ENCODE measurements at regions not wholly inside any gene's neighbourhood (a gene's known extent, or its start where the extent isn't known, plus 50 kb on each side); places are given as distances from the start of the nearest gene placed in this dataset.

GRCh38 chr2:221346411-221346810, 225.7 kb downstream of the EPHA4 start:
- TF ChIP-seq EP300 (IDR thresholded peaks at IDR 0.05) (no peak), CTCF (IDR thresholded peaks at IDR 0.05) (no peak), POLR2A (IDR thresholded peaks at IDR 0.05) (no peak), POLR2AphosphoS5 (IDR thresholded peaks at IDR 0.05) (no peak)
- Histone ChIP-seq H3K27me3 (no peaks in the 10 kb centered on the region), H3K9me3 (no peaks in the 10 kb centered on the region), H3K27ac (no peak overlapping the region), H3K4me3 (no peak overlapping the region), H3K36me3 (no peaks in the 10 kb centered on the region), H3K4me1 (peaks cover 0 to 6% (median 0%) of the 10 kb centered on the region in 4 donors)
- peak in 1 of 2 donors; percentile 9 for DNase-seq
- 48 to 61% (median 53%) methylated on average over 3 of the region's 3 CpGs for WGBS, 5 donors
- intact Hi-C loops (cut with DNase I; ENCODE audit: low total_unique reads): no loop called here

- Histone ChIP-seq H3K36me3 (no peaks in the 10 kb centered on the region), H3K4me1 (peaks cover 0 to 6% (median 0%) of the 10 kb centered on the region in 4 donors), H3K27me3 (no peaks in the 10 kb centered on the region), H3K27ac (no peak overlapping the region), H3K4me3 (no peak overlapping the region), H3K9me3 (no peaks in the 10 kb centered on the region)
- intact Hi-C loops (cut with DNase I; ENCODE audit: low total_unique reads): no loop called here
- no peak for TF ChIP-seq CTCF (IDR thresholded peaks at IDR 0.05)
- no peak for TF ChIP-seq POLR2A (IDR thresholded peaks at IDR 0.05)
- no peak for TF ChIP-seq POLR2AphosphoS5 (IDR thresholded peaks at IDR 0.05)
- no peak for TF ChIP-seq EP300 (IDR thresholded peaks at IDR 0.05)
- no peak for DNase-seq
- WGBS, 5 donors: 74 to 88% (median 76%) methylated on average over 2 of the region's 2 CpGs
Observed at GRCh38 chr2:221347471-221347870, 224.6 kb downstream of the EPHA4 start.

- WGBS, 5 donors: 5 to 36% (median 16%) methylated on average over 1 of the region's 1 CpG
- Histone ChIP-seq H3K36me3 (no peaks in the 10 kb centered on the region), H3K4me3 (no peak overlapping the region), H3K27me3 (no peaks in the 10 kb centered on the region), H3K4me1 (peaks cover 0 to 6% (median 0%) of the 10 kb centered on the region in 4 donors), H3K9me3 (no peaks in the 10 kb centered on the region), H3K27ac (no peak overlapping the region)
- TF ChIP-seq POLR2AphosphoS5 (IDR thresholded peaks at IDR 0.05) (peak in 1 of 3 donors; percentile 18), EP300 (IDR thresholded peaks at IDR 0.05) (no peak)
- DNase-seq: peak in 1 of 2 donors; percentile 8
- intact Hi-C loops (cut with DNase I; ENCODE audit: low total_unique reads): no loop called here
Observed at GRCh38 chr2:221350616-221351015, 221.5 kb downstream of the EPHA4 start.

- 68 to 94% (median 75%) methylated on average over 4 of the region's 4 CpGs for WGBS, 5 donors
- Histone ChIP-seq H3K9me3 (no peaks in the 10 kb centered on the region), H3K36me3 (no peaks in the 10 kb centered on the region), H3K4me1 (peaks cover 0 to 6% (median 0%) of the 10 kb centered on the region in 4 donors), H3K4me3 (no peak overlapping the region), H3K27me3 (no peaks in the 10 kb centered on the region), H3K27ac (no peak overlapping the region)
- intact Hi-C loops (cut with DNase I; ENCODE audit: low total_unique reads): no loop called here
- TF ChIP-seq CTCF (IDR thresholded peaks at IDR 0.05) (no peak), EP300 (IDR thresholded peaks at IDR 0.05) (no peak), POLR2A (IDR thresholded peaks at IDR 0.05) (no peak), POLR2AphosphoS5 (IDR thresholded peaks at IDR 0.05) (no peak)
- DNase-seq: no peak
Observed at GRCh38 chr2:221353201-221353600, 218.9 kb downstream of the EPHA4 start.

- Histone ChIP-seq H3K36me3 (no peaks in the 10 kb centered on the region), H3K9me3 (no peaks in the 10 kb centered on the region), H3K4me3 (no peak overlapping the region), H3K27ac (no peak overlapping the region), H3K27me3 (no peaks in the 10 kb centered on the region), H3K4me1 (no peaks in the 10 kb centered on the region)
- no peak for TF ChIP-seq EP300 (IDR thresholded peaks at IDR 0.05)
- TF ChIP-seq POLR2AphosphoS5 (IDR thresholded peaks at IDR 0.05): no peak
- no peak for TF ChIP-seq POLR2A (IDR thresholded peaks at IDR 0.05)
- no peak for TF ChIP-seq CTCF (IDR thresholded peaks at IDR 0.05)
- intact Hi-C loops (cut with DNase I; ENCODE audit: low total_unique reads): no loop called here
- DNase-seq: no peak
- WGBS, 5 donors: 87 to 91% (median 89%) methylated on average over 3 of the region's 3 CpGs
Observed at GRCh38 chr2:221360312-221360711, 211.8 kb downstream of the EPHA4 start.
